ENCODE measurements at regions not wholly inside any gene's neighbourhood (a gene's known extent, or its start where the extent isn't known, plus 50 kb on each side); places are given as distances from the start of the nearest gene placed in this dataset.

DNA sequence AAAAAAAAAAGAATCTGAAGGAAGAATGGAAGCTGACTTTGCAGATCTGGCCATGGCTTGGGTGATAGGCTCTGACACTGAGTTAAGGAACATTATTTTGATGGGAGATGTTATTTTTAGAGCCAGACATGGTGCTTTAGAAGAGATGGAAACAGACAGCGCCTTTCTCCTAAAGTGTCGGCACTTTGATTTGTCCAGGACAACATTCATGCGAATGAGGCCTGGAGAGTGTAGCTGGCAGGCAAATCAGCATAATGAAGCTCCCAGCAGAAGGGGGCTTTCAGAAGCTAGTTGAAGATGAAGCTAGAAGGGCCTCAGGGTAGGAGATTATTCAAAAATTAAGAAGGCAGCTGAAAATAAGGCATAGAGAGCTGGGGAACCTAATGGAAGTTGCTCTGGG, 397.7 kb downstream of the RWDD3 start:
- Histone ChIP-seq H3K79me2 (ENCODE audit: control insufficient read depth, insufficient read depth, low read length) (no peaks in the 10 kb centered on the region), H3K4me1 (ENCODE audit: control insufficient read depth, extremely low read depth, insufficient read depth, low read length) (no peaks in the 10 kb centered on the region), H2AFZ (ENCODE audit: control insufficient read depth, low read length) (no peak overlapping the region), H3K4me2 (ENCODE audit: control insufficient read depth, extremely low read depth, insufficient read depth, low read depth, low read length) (no peak overlapping the region), H3K27me3 (ENCODE audit: control insufficient read depth, extremely low read depth, insufficient read depth, low read length) (no peaks in the 10 kb centered on the region), H3K9me3 (ENCODE audit: control insufficient read depth, low read depth, low read length) (no peaks in the 10 kb centered on the region), H3K27ac (ENCODE audit: control insufficient read depth, insufficient read depth, low read length) (no peak overlapping the region), H3K36me3 (ENCODE audit: control insufficient read depth in 2 of 2, extremely low read depth in 1 of 2, insufficient read depth in 2 of 2, low read length in 2 of 2) (no peaks in the 10 kb centered on the region), H4K20me1 (ENCODE audit: control insufficient read depth, extremely low read depth, insufficient read depth, low read length) (no peaks in the 10 kb centered on the region), H3K9ac (ENCODE audit: control insufficient read depth, extremely low read depth, insufficient read depth, low read length) (no peak overlapping the region), H3K9me1 (ENCODE audit: control insufficient read depth, extremely low read depth, insufficient read depth, low read length) (no peaks in the 10 kb centered on the region), H3K4me3 (ENCODE audit: control insufficient read depth in 2 of 3, extremely low read depth in 1 of 3, insufficient read depth in 2 of 3, low read depth in 1 of 3, low read length in 3 of 3) (no peak overlapping the region)
- dilution Hi-C loops (cut with MboI; ENCODE audit: extremely low pct_ligation_motif_present, low sequenced_read_pairs) = no loop called here
- DNase-seq (ENCODE audit: low read depth, low spot score) = no peak
- TF ChIP-seq EZH2 (IDR thresholded peaks at IDR 0.05; ENCODE audit: low read length) = no peak
- TF ChIP-seq, protein P1, sequence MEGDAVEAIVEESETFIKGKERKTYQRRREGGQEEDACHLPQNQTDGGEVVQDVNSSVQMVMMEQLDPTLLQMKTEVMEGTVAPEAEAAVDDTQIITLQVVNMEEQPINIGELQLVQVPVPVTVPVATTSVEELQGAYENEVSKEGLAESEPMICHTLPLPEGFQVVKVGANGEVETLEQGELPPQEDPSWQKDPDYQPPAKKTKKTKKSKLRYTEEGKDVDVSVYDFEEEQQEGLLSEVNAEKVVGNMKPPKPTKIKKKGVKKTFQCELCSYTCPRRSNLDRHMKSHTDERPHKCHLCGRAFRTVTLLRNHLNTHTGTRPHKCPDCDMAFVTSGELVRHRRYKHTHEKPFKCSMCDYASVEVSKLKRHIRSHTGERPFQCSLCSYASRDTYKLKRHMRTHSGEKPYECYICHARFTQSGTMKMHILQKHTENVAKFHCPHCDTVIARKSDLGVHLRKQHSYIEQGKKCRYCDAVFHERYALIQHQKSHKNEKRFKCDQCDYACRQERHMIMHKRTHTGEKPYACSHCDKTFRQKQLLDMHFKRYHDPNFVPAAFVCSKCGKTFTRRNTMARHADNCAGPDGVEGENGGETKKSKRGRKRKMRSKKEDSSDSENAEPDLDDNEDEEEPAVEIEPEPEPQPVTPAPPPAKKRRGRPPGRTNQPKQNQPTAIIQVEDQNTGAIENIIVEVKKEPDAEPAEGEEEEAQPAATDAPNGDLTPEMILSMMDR (optimal IDR thresholded peaks at IDR 0.05 in 1 of 3, IDR thresholded peaks at IDR 0.05 in 1 of 3, conservative IDR thresholded peaks at IDR 0.05 in 1 of 3; ENCODE audit: extremely low read depth in 1 of 3, insufficient read depth in 2 of 3, low read length in 3 of 3) = no peak
- FAIRE-seq = no peak

DNA sequence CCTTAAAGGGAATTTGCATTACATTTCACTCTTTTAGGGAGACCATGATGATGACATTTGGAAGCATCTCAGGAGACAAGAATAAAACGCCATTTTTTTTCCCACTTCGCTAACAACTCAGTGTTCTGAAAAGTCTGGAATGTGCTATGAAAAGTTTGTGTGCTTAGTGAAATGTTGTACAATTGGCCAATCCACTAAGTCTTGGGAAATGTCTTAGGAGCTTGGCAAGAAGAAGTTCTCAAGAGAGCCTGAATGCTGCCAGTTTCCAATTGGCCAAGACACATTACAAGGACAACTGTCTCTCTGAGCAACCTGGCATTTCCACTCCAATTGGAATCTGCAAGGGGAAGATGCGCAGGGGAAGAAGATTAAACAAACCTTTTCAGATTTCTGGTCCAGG, 401.8 kb downstream of the RWDD3 start:
- H3K4me2 ChIP-seq (ENCODE audit: control insufficient read depth, extremely low read depth, insufficient read depth, low read depth, low read length) = no peak overlapping the region
- DNase-seq (ENCODE audit: low read depth, low spot score) (no peak), FAIRE-seq (no peak)
- no peaks in the 10 kb centered on the region for H4K20me1 ChIP-seq (ENCODE audit: control insufficient read depth, extremely low read depth, insufficient read depth, low read length)
- no peak overlapping the region for H3K9ac ChIP-seq (ENCODE audit: control insufficient read depth, extremely low read depth, insufficient read depth, low read length)
- H3K79me2 ChIP-seq (ENCODE audit: control insufficient read depth, insufficient read depth, low read length) = no peaks in the 10 kb centered on the region
- H3K27ac ChIP-seq (ENCODE audit: control insufficient read depth, insufficient read depth, low read length) = no peak overlapping the region
- no peaks in the 10 kb centered on the region for H3K27me3 ChIP-seq (ENCODE audit: control insufficient read depth, extremely low read depth, insufficient read depth, low read length)
- dilution Hi-C loops (cut with MboI; ENCODE audit: extremely low pct_ligation_motif_present, low sequenced_read_pairs) = no loop called here
- no peak overlapping the region for H2AFZ ChIP-seq (ENCODE audit: control insufficient read depth, low read length)
- no peaks in the 10 kb centered on the region for H3K9me3 ChIP-seq (ENCODE audit: control insufficient read depth, low read depth, low read length)
- no peak overlapping the region for H3K4me3 ChIP-seq (ENCODE audit: control insufficient read depth in 2 of 3, extremely low read depth in 1 of 3, insufficient read depth in 2 of 3, low read depth in 1 of 3, low read length in 3 of 3)
- no peaks in the 10 kb centered on the region for H3K4me1 ChIP-seq (ENCODE audit: control insufficient read depth, extremely low read depth, insufficient read depth, low read length)
- no peaks in the 10 kb centered on the region for H3K9me1 ChIP-seq (ENCODE audit: control insufficient read depth, extremely low read depth, insufficient read depth, low read length)
- H3K36me3 ChIP-seq (ENCODE audit: control insufficient read depth in 2 of 2, extremely low read depth in 1 of 2, insufficient read depth in 2 of 2, low read length in 2 of 2) = no peaks in the 10 kb centered on the region
- TF ChIP-seq, protein P1 (optimal IDR thresholded peaks at IDR 0.05 in 1 of 3, IDR thresholded peaks at IDR 0.05 in 1 of 3, conservative IDR thresholded peaks at IDR 0.05 in 1 of 3; ENCODE audit: extremely low read depth in 1 of 3, insufficient read depth in 2 of 3, low read length in 3 of 3) = no peak
- TF ChIP-seq EZH2 (IDR thresholded peaks at IDR 0.05; ENCODE audit: low read length) = no peak

Data from keratinocyte (primary cell).